BLaER1 (cell line): ENCODE measurements at regions not wholly inside any gene's neighbourhood (a gene's known extent, or its start where the extent isn't known, plus 50 kb on each side); places are given as distances from the start of the nearest gene placed in this dataset.

ENCODE experiments used
- H3K27ac ChIP-seq: shearing (Covaris generic); formaldehyde crosslinking; 2 replicates; pipeline ENCODE4 v1.8.1; 2022
- H3K27me3 ChIP-seq: shearing (Covaris generic); formaldehyde crosslinking; 2 replicates; pipeline ENCODE4 v1.8.1; 2022
- H3K36me3 ChIP-seq: shearing (Covaris generic); formaldehyde crosslinking; 2 replicates; pipeline ENCODE4 v1.8.1; 2022
- H3K4me1 ChIP-seq: shearing (Covaris generic); formaldehyde crosslinking; 2 replicates; pipeline ENCODE4 v1.8.1; 2022
- H3K4me2 ChIP-seq: shearing (Covaris generic); formaldehyde crosslinking; 2 replicates; pipeline ENCODE4 v1.8.1; 2022
- H3K4me3 ChIP-seq: shearing (Covaris generic); formaldehyde crosslinking; 2 replicates; pipeline ENCODE4 v1.8.1; 2022
- H3K9ac ChIP-seq: shearing (Covaris generic); formaldehyde crosslinking; 2 replicates; pipeline ENCODE4 v1.8.1; 2022
- H3K9me3 ChIP-seq: shearing (Covaris generic); formaldehyde crosslinking; 2 replicates; pipeline ENCODE4 v1.8.1; 2022
- H4K20me1 ChIP-seq: shearing (Covaris generic); formaldehyde crosslinking; 2 replicates; pipeline ENCODE4 v1.8.1; 2022
- Cebpa-rat ChIP-seq: shearing (Covaris generic); IDR thresholded peaks from 2 replicates; pipeline ENCODE4 v1.8.1; 2022

DNA sequence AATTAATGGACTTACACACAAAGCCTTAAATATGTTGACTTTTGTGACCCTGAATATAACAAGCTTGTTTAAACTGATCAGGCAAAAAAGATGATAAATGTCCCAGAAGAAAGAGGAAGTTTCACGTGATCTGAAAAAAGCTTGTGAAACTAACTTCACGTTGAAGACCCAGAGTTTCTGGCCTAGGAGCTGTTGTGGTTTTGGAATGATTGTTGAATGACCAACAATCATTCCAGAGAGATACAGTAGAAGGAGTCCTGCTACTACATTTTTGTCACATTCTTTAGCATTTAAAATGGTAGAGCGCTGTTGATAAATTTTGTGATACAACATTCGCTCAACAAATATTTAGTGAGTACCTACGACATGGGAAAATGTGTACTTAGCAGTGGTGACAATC lies 143.1 kb upstream of the FBN2 start:
- no peak for TF ChIP-seq Cebpa-rat
- Histone ChIP-seq H3K27ac (no peak overlapping the region), H3K9me3 (no peaks in the 10 kb centered on the region), H3K4me3 (no peak overlapping the region), H3K4me2 (no peak overlapping the region), H3K9ac (no peak overlapping the region), H3K4me1 (no peaks in the 10 kb centered on the region), H3K27me3 (no peaks in the 10 kb centered on the region), H4K20me1 (no peaks in the 10 kb centered on the region), H3K36me3 (no peaks in the 10 kb centered on the region)

DNA sequence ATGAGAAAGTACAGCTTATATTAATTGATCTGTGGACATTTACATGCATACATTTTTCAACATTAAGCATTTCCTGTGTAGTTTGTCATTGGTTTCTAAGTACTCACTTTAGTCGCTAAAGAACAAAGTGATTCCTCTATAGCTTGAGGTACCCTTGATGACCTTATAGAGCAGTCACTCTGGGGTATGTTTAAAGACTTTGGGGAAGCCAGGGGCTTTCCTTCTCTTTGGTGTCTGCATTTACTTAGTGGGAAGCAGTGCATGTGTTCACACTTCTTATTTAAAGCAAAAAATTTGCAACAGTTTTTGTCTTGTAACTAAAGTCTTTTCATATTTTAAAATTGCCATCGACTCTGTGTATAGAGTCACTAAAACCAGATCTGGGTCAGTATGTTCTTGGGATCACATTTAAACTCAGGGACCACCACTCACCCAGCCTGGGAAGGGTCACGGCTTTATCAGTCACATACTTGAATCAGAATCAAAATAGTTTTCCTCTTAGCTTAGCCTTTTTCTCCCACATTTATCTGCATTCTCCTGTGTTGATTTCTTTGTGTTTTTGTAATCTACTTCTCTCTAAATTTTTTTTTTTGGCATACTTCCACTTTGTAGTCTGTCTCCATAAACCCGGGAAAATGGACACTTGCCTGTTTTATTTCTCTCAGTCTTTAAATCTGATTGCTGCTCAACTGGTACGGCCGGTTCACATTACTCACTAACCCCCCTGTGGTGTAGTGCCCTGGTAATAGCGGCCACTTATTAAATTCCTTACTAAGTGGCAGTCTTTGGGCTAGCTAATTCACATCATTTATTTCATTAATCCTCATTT lies 143.9 kb upstream of the FBN2 start:
- Histone ChIP-seq H3K36me3 (no peaks in the 10 kb centered on the region), H3K9me3 (no peaks in the 10 kb centered on the region), H3K9ac (no peak overlapping the region), H3K27me3 (no peaks in the 10 kb centered on the region), H3K4me1 (no peaks in the 10 kb centered on the region), H3K27ac (no peak overlapping the region), H4K20me1 (no peaks in the 10 kb centered on the region), H3K4me3 (no peak overlapping the region), H3K4me2 (no peak overlapping the region)
- no peak for TF ChIP-seq Cebpa-rat

DNA sequence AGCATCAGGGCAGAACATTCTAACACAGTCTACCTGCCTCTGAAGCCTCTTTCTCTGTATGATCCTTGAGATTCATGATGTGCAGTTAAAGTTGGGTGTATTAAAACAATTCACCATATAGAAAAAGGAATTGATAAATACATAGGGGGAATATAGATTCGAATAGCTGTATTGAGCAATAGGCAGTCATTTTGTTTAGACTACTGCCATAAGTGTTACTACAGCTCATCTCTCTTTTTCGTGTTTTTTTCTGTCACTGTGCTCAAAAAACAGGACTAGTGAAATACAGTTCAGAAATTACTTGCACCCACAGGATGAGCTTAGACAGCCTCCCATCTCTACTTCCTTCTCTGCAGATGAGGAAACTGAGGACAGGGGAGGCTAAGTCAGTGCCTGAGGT lies 144.6 kb upstream of the FBN2 start:
- Histone ChIP-seq H3K4me3 (no peak overlapping the region), H3K9ac (no peak overlapping the region), H4K20me1 (no peaks in the 10 kb centered on the region), H3K36me3 (no peaks in the 10 kb centered on the region), H3K4me1 (no peaks in the 10 kb centered on the region), H3K4me2 (no peak overlapping the region), H3K27me3 (no peaks in the 10 kb centered on the region), H3K27ac (no peak overlapping the region), H3K9me3 (no peaks in the 10 kb centered on the region)
- no peak for TF ChIP-seq Cebpa-rat

DNA sequence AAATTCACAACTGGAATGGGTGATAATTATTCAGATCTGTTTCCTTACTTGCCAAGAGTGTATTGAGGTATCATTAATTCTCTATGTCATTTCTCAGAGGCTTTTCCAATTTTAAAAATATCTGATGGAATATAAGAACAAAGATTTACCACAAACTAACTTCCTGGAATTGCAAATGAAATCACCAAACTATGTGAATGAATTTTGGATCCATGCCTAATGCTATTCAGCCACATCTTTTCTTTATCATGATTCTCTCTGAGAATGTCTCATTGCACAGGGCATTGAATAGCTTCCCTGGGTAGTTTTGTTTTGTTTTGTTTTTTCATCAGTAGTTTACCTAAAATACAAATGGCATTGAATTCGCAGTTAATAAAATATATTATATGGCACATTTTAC lies 146.9 kb upstream of the FBN2 start:
- no peaks in the 10 kb centered on the region for H3K9me3 ChIP-seq
- no peaks in the 10 kb centered on the region for H3K27me3 ChIP-seq
- no peaks in the 10 kb centered on the region for H4K20me1 ChIP-seq
- no peak overlapping the region for H3K4me2 ChIP-seq
- no peak for TF ChIP-seq Cebpa-rat
- H3K36me3 ChIP-seq, result no peaks in the 10 kb centered on the region
- no peaks in the 10 kb centered on the region for H3K4me1 ChIP-seq
- H3K9ac ChIP-seq, result no peak overlapping the region
- H3K27ac ChIP-seq, result no peak overlapping the region
- no peak overlapping the region for H3K4me3 ChIP-seq

DNA sequence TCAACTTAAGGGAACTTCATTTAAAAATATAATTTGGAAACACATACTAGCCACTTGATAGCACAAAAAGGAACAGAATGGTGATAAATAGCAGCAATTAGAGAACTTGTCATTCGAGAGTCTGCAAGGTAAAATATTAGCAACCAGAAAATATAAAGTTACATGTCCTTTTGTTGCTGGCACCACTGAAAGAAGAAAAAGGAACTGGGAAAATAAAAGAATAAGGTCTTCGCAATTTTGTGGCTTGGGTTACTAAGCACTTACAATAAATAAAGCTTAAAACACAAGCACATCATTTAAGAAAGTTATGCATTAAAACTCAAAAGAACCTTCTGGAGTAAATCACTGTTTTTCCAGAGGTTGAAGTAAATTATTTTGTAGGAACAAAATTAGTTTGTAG lies 149.9 kb upstream of the FBN2 start:
- Histone ChIP-seq H3K9ac (no peak overlapping the region), H3K36me3 (no peaks in the 10 kb centered on the region), H3K4me1 (no peaks in the 10 kb centered on the region), H3K27ac (no peak overlapping the region), H3K27me3 (no peaks in the 10 kb centered on the region), H3K9me3 (no peaks in the 10 kb centered on the region), H3K4me3 (no peak overlapping the region), H4K20me1 (no peaks in the 10 kb centered on the region), H3K4me2 (no peak overlapping the region)
- TF ChIP-seq Cebpa-rat, result no peak

DNA sequence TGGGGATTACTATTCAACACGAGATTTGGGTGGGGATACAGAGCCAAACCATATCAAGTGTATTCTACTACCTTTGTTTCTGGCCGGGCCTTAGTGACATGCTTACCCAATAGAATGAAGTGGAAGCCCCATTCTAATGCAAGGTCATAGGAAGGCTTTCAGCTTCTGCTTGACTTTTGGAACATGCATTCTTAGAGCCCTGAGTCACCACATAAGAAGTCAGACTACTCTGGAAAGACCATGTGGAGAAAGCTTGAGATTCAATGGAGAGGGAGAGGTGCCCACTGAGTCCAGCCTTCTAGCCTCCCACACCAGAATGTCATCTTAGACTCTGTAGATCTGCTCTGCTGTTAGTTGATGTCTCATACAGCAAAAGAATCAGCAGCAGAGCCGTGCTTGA lies 155.7 kb upstream of the FBN2 start:
- Histone ChIP-seq H3K27me3 (no peaks in the 10 kb centered on the region), H3K4me3 (no peak overlapping the region), H3K4me2 (no peak overlapping the region), H3K9ac (no peak overlapping the region), H4K20me1 (no peaks in the 10 kb centered on the region), H3K4me1 (no peaks in the 10 kb centered on the region), H3K9me3 (no peaks in the 10 kb centered on the region), H3K27ac (no peak overlapping the region), H3K36me3 (no peaks in the 10 kb centered on the region)
- no peak for TF ChIP-seq Cebpa-rat

DNA sequence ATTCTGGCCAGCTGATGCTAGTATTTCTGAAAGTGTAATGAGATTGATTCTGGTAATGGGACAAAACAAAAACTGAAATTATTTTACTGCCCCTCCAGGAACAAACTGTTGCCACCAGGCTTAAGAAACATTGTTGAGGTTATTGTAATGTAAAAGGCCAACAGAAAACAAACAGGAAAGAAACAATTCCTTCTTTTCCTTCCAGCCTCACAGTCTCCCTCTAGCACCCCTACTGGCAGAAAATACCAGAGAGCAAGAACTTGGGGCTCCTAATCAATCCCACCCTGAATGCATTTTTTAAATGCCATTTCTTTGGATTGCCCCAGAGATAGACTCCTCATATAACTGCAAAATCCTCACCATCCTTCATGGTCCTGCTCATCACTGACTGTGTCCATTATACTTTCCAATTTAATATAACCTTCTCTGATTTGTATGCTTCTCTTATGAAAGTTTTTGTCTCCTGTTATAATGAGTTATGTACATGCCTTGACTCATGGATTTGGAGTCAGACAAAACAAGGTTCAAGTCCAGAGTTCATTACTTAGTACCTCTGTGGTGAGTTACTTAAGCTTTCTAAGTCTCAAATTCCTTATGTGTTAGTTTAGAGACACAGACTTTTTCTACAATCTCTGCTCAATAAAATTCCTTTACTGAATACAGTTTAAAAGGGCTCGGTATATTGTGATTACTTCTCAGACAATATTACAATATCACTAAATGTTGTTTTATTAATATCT lies 157.9 kb upstream of the FBN2 start:
- TF ChIP-seq Cebpa-rat, result no peak
- Histone ChIP-seq H3K9ac (no peak overlapping the region), H3K9me3 (no peaks in the 10 kb centered on the region), H3K4me1 (no peaks in the 10 kb centered on the region), H3K36me3 (no peaks in the 10 kb centered on the region), H3K4me2 (no peak overlapping the region), H3K27ac (no peak overlapping the region), H3K27me3 (no peaks in the 10 kb centered on the region), H4K20me1 (no peaks in the 10 kb centered on the region), H3K4me3 (no peak overlapping the region)

DNA sequence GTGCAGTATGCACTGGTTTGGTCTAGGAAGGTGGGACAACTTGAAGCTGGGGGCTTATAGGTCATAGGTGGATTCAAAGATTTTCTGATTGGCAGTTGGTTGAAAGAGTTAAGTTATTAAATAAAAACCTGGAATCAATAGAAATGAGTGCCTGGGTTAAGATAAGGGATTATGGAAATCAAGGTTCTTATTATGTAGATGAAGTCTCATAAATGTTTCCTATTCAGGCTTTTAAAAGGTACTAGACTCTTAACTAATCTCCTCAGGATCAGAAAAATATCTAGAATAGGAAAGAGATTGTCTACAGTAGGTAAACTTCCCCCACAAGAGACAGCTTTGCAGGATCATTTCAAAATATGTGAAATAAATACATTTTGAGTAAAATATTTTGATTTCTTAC lies 163.3 kb upstream of the FBN2 start:
- Histone ChIP-seq H3K4me1 (peaks cover 5% of the 10 kb centered on the region; the same call in 1 of the 2 replicates), H4K20me1 (no peaks in the 10 kb centered on the region), H3K4me2 (no peak overlapping the region), H3K4me3 (no peak overlapping the region), H3K9ac (no peak overlapping the region), H3K27me3 (no peaks in the 10 kb centered on the region), H3K27ac (no peak overlapping the region), H3K36me3 (no peaks in the 10 kb centered on the region), H3K9me3 (no peaks in the 10 kb centered on the region)
- no peak for TF ChIP-seq Cebpa-rat

DNA sequence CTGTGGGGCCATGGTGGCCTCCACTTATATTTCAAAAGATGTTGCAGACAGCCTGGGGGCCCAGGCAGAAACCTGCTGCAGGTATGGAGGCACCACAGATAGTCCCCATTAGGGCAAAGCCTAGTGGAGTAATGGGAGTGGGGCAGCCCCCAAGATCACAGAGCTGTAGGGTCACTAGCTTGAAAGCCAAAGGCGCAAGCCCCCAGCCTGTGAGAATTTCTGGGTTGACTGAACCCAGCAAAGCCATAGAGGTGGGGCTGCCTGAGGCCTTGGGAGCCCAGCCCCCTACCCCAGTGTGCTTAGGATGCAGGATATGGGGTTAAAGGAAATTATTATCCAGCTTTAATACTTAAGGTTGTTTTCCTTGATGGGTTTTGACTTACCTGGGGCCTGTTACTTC lies 165.3 kb upstream of the FBN2 start:
- H3K27ac ChIP-seq, result no peak overlapping the region
- H3K9me3 ChIP-seq, result peaks cover 4% of the 10 kb centered on the region; the same call in 1 of the 2 replicates
- no peaks in the 10 kb centered on the region for H4K20me1 ChIP-seq
- no peaks in the 10 kb centered on the region for H3K36me3 ChIP-seq
- H3K4me2 ChIP-seq, result no peak overlapping the region
- no peaks in the 10 kb centered on the region for H3K27me3 ChIP-seq
- no peak overlapping the region for H3K4me3 ChIP-seq
- H3K9ac ChIP-seq, result no peak overlapping the region
- H3K4me1 ChIP-seq, result peaks cover 5% of the 10 kb centered on the region; the same call in 1 of the 2 replicates
- TF ChIP-seq Cebpa-rat, result no peak

DNA sequence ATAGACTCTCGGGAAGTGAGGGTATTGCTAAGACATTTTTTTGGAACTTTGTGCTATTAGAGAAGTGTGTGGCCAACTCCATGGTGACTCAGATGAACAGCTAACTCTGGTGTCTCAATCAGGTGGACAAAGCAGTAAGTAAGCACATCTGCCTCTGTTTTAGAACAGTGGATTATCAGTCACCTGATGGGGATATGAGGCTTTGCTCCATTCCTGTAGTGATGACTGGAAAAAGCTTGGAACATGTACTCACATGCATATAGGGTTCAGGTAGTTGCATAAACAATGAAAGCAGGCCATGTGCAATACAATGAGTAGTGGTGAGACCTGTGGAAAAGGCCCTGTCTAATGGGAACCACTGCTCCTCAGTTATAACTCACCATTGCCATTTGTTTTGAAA lies 168.2 kb upstream of the FBN2 start:
- Histone ChIP-seq H3K9ac (no peak overlapping the region), H3K4me2 (no peak overlapping the region), H3K9me3 (peaks cover 4% of the 10 kb centered on the region; the same call in 1 of the 2 replicates), H3K4me1 (peaks cover 5% of the 10 kb centered on the region; the same call in 1 of the 2 replicates), H3K27me3 (no peaks in the 10 kb centered on the region), H3K27ac (no peak overlapping the region), H3K4me3 (no peak overlapping the region), H3K36me3 (no peaks in the 10 kb centered on the region), H4K20me1 (no peaks in the 10 kb centered on the region)
- TF ChIP-seq Cebpa-rat, result no peak
